ENCODE measurements at regions not wholly inside any gene's neighbourhood (a gene's known extent, or its start where the extent isn't known, plus 50 kb on each side); places are given as distances from the start of the nearest gene placed in this dataset.
"Not testable (repeated sequence)": the region's sequence is repeated elsewhere in the genome, so short reads cannot be mapped to it uniquely, and the experiment has no call there.

DNA sequence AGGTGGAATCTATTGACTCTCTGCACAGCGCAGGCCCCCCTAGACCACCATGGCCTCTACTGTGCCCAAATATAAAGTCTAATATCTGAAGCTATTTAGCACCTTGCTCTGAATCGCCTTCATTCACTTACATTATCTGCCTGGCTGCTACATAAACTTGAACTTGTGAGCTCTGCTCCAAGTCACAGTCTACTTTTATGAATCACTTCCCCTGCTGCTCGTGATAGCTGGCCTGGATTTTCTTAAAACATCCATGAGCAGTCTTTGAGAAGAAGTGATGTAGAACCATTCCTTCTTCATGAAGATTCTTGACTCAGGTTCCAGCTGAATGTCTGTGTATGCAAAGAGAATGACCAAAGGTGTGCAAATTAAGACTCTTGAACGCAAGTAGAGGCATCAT lies 359.5 kb downstream of the RND3 start:
- no peak for DNase-seq

DNA sequence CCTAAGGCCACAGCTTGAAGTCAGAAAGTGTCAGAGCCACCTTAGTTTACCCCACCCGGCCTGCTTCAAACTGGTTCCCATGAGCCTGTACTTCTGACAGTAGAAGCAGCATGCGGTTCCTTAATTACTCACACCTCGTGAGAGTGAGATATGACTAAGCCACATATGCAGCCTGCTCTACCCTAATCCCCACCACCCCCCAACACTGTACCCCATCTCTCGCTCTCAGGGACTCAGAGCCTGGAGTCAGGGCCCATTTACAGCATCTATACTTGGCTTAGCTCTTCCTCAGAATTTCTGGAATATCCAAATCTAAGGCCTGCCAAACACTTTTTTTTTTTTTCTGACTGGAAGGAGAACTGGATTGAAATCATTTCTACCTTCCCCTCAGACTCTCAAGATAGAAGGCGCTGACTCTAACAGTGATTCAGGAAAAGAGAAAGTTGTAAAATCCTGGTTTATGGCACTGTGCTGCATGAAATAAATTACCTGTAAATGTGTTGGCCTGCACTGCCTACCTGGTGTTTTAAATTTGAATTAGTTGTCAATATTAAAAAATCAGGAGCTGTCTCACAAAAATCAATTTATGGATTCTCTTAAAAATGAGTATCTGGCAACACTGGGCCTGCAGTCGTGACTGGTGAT lies 360.0 kb downstream of the RND3 start:
- DNase-seq: no peak

DNA sequence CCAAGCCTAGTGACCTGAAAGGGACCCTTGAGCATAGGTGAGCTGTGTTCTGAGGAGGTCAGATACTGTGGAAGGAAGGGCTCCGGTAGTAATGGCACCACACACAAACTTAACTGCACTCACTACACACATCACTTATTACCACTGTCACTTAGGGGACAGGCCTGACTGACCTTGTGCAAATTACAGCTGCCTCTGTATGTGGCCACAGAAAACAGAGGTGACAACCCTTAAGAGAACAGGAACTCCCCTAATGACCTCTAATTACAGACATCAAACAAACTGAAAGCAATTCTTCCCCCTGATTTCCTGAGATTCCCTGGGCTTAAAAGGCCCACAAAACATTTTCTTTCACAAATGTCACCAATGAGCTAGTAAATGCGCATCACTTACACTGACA lies 360.6 kb downstream of the RND3 start:
- DNase-seq: no peak

DNA sequence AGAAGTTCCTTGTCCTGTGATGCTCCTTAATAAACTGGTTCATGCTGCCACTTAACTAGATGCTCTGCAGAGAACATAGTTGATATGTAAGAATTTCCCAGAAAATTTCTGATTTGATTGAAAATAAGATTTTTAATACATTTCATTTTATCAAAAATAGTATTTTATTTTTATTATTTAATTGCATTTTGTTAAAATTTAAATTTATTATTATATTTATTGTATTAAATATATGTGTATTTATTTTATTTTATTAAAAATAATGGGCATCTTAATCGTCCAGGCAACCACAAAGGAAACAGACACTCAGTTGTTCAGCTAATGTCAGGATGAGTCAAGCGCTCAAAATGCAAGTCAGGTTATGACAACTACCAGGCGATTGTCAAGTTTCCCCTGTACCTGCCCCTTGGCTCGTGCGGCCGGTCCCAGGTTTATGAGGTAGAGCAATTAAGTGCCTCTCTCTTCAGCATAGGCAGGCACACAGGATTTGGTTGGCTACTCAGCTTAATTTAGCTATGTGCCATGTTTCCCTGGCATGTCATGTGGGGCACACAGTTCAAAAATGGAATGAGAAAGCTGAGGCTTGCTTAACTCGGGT lies 361.2 kb downstream of the RND3 start:
- DNase-seq: no peak

DNA sequence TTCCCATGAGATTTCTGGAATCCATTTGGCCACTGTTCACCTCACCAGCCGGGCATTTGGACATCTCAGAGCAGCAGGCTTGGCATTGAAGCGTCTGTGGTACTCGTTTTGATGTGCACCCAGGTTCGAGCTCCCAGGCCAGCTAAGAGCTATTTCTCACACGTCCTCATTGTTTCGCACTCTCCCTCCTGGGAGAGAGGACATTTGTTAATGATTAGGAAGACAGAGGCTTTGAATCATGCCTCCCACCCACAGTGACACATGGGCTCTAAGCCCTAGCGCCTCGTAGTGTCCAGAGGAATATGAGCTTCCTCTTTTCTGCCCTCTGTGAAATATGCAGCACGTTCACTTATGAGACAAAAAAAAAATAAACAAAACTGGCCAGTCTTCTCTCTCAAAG lies 361.8 kb downstream of the RND3 start:
- no peak for DNase-seq

DNA sequence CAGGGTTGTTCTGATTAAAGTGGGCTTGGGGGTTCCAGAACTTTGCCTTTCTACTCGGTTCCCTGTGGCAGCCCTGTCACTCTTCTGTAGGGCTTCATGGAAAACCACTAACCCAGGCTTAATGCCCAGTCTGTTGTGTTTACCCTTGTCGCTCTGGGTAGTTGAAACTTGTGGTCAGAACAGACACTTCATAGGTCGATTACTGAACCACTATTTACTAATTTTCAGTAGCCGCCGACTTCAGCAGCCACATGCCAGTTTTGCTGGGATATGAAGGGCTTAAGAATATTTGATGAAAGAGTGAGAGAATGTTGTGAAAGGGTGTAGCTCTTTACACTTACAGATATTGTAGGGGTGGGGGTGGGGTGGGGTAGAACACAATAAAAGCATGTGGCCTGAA lies 362.3 kb downstream of the RND3 start:
- DNase-seq: no peak

DNA sequence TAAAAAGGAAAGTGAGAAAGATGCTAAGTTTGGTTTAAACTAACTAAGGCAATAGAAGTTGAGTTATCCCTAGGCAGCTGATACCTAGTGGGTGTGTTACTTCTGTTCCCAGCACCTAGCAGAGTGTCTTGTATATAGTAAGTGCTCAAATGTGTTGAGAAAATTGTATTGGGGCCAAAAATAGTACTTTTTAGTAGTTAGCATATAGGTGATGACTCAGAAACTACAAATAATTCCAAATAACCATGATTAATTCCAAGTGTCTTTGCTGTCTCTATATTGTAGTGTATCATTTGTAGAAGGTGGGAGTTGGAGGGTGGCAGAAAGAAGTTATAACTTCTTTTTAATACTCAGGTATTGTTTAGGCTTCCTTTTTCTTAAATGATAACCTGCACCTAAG lies 362.7 kb downstream of the RND3 start:
- DNase-seq: no peak

DNA sequence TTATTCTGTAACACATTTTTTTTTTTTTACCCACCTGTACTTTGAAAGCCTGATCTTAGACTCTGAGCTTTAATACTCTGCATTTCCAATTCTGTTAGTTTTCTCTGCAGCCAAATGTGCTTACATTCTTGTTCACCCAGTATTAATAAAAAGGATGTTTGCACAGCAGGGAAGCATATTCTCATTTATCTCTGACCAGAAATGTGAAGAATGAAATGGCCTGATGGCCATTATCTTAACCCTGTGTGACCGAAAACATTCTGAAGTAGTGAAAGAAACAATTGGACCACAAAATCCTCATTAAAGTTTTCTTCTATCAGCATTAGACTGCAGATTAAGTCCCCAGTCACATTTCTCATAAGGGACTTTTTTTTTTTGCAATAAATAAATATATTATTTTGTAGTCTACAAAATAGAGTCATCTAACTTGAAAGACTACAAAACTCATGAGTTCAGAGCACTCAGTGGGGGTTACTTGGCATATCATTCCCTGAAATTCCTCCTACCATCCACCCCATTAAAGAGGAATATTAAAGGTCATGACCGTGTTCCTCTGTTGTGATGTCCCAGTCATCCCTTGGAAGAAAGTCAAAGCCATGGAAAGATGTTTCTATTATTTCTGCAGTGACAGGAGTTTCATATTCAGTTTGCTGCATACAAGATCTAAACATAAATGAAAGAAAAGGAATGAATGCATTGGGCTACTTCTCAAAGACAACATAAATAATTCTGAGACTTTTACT lies 364.4 kb downstream of the RND3 start:
- DNase-seq: no peak

DNA sequence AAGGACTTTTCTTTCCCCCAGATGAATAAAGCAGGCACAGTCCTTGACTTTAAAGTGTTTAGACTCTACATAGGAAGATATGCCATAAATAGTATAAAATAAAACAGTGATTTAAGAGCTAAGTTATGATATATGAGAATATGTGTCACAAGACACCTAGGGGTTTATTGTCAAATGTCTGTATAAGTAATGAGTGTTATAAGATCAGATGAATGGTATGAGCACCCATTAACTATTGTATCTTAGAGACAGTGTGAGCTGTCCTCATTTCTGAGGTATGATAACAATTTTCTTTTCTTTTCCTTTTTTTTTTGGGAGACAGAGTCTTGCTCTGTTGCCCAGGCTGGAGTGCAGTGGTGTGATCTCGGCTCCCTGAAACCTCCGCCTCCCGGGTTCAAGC lies 365.3 kb downstream of the RND3 start:
- DNase-seq: no peak

DNA sequence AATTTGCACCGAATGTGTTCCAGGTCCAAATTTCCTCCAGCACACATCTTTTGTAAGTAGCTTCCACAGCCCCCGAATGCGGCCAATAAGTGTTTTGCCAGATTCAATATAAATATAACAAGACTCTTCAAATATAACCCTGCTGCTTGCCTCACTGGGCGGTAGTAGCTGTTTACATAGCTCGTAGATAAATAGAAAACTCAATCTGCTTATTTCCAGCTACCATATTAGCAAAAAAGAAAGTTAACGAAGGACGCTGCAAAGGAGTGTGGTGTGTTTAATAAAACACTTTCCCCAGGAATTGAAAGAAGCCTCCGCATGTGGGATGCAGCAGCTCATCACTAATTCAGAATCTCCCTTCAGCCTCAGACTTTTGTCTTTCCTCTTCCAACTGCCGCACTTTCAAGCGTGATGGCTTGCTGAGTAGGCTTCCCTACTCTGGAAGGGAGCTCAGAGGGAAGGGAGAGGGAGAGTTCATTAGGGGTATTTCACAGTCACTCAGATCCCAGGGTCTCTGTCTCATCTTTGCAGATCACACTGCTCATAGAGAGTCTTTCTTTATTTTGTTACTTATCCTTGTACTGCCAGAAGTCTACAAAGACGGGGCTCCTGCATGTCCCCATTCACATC lies 367.0 kb downstream of the RND3 start:
- no peak for DNase-seq

DNA sequence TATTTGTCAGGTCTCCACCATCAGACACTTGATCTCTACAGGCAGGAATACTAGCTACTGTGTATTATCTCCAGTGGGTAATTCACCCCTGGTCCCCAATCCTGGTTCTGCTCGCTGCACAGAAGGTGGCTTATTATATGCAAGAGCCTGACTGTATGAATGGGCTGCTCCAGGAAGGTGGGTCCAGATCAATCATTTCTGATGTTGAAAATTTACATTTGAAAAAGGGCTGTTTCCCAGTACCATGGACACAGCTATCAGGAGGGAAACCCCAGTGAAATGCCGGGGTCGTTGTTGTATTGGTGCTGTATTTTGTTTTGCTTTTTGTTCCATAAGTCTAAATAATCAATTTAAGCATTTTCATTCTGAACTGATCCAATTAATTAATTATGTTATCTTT lies 367.6 kb downstream of the RND3 start:
- no peak for DNase-seq

DNA sequence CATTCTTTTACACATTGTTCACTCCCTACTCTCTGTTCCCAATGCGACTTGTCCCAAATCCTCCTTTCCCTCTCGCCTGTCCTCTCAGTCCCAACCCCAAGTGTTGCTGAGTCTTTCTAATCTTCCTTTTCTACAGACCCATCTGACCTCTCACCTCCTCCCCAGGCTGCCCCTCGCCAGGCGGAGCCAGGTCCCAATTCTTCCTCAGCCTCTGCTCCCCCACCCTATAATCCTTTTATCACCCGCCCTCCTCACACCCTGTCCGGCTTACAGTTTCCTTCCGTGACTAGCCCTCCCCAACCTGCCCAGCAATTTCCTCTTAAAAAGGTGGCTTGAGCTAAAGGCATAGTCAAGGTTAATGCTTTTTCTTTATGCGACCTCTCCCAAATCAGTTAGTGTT lies 373.4 kb downstream of the RND3 start:
- DNase-seq: not testable (repeated sequence)

DNA sequence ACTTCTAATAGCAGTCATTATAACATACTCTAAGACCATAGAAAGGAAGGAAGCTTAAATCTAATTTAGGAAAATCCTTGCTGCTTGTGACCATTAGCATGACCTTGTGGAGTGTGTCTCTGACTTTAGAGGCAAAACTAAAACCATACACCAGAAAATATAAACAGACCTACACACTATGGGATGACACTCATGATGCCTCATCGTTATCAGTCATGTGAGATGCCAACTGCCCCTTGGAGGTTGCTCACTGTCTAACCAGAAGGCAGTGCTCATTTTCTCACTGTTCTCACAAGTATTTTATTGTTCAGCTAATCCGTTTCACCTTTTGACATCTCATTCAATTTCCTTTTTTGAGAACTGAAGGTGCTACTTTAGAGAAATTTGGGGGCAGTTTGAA lies 376.9 kb downstream of the RND3 start:
- DNase-seq: no peak

DNA sequence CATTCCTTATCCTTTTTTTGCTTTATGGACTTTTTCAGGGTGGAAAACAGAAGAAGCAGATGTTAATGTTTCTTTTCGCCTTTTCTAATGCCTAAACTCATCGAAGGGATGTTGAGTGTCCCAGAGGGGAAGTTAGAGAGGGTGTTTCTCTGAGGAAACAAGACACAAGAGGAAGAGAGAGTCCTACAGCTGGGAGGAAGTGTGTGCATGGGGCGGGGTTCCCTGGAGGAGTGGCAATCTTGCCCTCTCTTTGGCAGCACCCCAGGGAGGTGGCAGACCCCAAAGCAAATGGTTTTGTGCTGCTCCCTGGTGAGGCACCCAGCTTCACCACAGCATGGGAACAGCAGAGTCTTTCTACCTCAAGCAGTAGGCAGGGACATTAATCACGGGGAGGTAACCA lies 377.6 kb downstream of the RND3 start:
- DNase-seq: no peak

DNA sequence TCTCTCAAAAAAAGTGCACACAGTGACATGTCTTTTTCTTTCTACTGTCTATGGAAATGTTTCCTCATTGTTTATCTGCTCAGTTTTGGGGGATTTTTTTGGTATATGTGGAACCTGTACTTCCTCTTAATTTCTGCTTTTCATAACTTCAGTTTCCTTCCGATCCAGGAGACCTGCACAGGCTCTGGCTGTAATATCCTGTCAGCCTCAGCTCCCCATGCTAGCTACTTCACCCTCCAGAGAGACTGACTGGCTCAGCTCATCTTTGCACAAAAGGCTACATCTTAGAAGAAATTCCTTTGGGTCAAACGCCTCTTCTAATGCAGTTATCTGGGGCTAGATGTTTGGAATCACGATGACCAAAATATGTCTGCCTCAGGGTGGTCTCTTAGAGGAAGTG lies 378.4 kb downstream of the RND3 start:
- DNase-seq: no peak

DNA sequence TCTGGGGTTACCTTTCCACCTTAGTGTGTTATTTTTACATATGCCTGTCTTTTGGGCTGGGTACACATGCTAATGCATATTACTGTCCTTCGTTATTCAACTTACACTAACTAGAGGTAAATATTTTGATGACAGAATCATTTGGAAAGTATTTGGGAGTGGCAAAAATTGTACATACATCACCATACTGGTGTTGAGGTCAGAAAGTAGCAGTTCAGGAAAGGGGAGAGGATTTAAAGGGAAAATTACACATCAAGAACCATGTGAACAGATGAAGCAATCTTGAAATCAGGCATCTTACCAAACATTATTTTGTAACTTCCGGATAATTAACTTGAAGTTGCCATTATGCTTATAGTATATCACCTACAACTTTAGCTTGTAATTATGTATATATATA lies 379.7 kb downstream of the RND3 start:
- no peak for DNase-seq

DNA sequence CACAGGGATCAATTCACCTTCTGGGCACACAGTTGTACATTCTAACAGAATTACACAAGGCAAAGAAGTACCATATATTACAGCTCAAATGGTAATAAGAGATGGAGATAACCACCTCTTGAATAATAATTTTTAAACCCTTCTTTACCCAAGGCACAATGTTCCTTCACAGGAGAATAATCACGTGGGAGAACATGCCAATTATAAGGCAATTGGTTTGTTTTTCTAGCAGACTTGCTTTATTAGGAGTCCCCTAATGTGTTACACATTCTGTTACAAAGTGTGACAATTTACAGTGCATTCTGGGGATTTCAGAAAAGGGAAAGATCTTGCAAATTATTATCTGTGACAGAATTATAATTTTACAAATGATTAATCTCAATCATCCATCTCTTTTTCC lies 380.3 kb downstream of the RND3 start:
- DNase-seq: no peak

DNA sequence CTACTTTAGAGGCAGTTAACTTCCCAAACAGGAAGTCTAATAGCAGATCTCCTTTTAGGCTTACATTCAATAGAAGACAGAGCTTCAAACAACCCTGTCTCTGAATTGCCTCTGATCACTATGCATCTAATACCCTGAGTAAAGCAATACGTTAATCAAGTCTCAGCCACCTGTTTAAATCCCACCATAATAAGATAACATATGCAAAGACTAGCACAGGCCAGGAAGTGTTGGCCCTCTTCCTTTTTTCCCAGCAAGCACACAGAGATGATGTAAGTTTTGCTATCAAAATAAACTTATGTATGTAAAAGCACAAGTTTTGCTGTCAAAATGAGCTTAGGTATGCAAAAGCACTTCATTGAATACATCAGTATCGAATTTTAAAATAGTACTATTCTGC lies 385.5 kb downstream of the RND3 start:
- DNase-seq: no peak

DNA sequence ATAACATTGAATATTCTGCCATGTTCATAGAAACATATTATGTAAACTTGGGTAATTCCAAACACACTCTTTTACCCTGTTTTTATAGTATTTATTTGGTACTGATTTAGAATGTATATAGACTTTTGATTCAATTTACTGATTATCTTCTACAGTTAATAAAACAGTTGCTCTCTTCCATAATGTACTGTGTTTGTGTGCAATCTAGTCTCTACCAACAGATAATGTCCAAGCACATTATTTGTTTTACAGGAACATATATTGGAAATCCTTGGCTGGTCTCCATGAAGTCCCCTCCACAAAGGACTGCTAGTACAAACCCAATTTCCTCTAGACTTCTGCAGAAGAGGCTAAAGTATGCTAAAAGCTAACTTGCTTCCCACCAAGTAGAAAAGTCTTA lies 386.6 kb downstream of the RND3 start:
- no peak for DNase-seq

DNA sequence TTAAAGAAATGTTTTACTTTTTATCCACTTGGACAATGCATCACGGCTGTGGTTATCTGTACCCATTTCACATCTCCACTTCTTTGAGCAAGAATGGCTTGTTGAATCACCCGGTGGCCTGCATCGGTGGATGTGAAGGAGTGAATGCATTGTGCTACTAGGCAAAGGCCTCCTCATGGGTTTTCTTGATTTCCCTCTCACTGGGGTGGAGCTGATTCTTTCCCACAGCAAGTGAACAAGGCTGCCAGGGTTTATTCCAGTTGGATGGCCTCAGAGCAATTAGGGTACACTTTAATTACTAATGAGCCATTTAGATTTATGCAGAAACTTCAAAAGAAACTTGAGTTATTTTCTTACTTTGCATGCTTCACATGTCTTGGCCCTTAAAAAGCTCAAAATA lies 387.1 kb downstream of the RND3 start:
- DNase-seq: no peak

DNA sequence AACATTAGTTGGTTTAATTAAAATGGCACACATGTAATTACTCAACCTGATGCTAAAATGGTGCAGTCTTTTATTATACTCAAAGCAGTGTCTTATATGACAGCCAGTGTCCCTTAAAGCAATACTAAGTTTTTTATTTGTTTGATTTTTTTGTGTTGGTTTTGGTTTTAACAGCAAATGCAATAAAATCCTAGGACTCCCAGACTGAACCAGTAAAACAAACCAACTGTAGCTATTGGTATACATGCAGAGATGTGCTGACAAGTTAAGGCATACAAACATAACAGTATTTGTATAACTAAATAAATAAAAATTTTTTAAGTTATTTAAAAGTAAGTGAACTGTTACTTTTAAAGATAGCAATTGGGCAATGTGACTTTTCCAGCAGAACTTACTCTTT lies 387.7 kb downstream of the RND3 start:
- no peak for DNase-seq

DNA sequence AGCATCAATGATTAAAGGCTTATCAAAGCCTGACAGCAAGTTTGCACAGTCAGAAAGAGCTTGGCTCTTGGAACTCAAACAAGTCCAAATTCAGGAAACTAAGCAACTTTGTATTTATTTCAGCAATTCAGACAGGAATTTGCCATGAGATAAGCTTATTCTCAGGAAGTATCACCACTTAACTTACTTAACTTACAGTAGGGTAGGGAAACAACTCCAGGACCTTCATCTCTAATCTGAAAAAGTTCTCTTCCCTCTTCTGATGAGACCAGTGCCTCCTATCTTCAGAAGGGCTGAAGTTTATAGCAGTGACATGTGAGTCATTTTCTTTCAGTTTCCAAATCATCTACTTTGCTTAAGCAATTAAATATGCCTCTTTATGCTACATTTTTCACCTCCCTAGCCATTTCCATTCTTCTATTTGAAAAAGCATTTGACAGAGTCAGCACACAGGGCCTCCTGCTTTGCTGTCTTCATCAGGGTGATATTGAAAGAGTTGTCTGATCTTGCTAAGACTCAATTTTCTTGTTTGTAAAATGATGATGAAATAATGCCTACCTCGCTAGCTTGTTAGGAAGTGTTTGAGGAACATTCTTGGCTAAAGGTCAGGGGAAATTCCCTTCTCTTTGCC lies 389.5 kb downstream of the RND3 start:
- no peak for DNase-seq

DNA sequence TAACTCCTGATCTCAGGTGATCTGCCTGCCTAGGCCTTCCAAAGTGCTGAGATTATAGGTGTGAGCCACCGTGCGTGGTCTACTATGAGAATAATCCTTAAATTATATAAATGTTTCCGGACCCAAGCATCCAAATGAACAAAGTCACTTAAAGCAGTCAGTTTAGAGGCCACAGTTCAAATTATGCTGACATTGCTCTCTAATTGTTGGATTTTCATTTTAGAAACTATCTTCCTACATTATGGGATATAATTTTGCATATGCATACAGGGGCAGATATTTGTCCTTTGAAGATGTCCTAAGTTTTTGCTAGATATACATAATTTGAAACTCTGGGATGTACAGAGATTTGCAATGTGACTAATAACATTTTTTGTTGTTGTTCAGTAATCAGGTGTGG lies 390.1 kb downstream of the RND3 start:
- no peak for DNase-seq

Measured in NCI-H1436 treated with DMSO at 0.1 percent for 48 hours (cell line).